HG03039 (cell line): ENCODE measurements at regions not wholly inside any gene's neighbourhood (a gene's known extent, or its start where the extent isn't known, plus 50 kb on each side); places are given as distances from the start of the nearest gene placed in this dataset.

Experiments used
- ATAC-seq: cut with Tn5 transposase; IDR thresholded peaks from one replicate; pipeline ENCODE4 v1.9.1; 2021; ENCODE audit warnings: mild to moderate bottlenecking, moderate library complexity; ENCODE audit not compliant: unreplicated experiment

- ATAC-seq: no peak
Observed at GRCh38 chr4:138301536-138301935, 59.4 kb upstream of the SLC7A11 start.

DNA sequence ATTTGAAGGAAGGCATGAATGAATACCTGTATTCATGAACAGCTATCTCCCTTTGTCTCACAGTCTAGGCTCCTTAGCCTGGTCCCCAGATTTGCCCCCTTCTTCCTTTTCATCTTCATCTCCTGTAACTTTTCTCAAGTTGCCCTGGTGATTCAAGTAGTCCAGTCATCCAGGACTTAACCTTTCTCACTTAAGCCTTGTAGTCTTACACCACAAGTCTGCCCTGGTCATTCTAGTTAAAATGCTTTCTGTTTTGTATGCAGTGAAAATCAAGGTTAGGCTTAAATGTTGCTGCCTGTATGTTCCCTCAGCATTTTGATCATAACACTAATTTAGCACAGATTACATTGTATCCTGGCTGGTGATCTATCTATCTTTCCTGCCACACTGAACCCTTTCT, 58.5 kb upstream of the SLC7A11 start:
- no peak for ATAC-seq

DNA sequence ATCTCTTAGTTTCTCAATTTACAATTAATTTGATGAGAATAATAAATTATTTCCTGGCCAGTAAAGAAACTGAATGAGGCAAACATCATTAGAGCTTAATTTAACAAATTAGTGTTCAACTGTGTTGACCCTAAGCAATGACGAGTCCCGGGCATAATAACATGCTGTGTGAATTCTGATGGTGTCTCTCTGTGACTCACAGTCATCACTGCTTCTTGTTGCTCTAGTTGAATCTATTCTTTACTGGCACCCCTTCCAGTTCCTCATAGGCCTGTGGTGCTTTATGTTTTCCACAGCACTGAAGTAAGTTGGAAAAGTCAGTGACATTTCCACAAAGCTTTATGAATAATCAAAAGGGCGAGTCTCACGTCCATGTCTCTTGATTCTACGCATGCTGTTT, 57.7 kb upstream of the SLC7A11 start:
- ATAC-seq: no peak

DNA sequence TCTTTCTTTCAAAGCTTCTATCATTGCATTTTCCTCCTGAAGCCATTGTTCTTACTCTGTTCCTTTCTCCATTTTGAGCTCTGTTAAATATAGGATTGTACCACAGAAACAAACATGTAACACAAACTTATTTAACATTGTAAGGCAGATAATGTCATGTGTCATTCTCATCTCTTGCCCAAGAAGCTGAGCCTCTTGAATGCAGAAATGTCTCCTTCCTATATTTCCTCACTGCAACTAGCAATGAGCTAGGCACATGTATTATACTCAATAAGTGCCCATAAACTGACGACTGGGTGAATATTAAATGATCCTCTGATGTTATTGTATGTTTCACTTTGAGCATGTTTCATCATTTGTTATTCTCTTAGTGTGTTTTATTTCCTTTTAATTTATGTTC, 56.7 kb upstream of the SLC7A11 start:
- ATAC-seq: no peak

DNA sequence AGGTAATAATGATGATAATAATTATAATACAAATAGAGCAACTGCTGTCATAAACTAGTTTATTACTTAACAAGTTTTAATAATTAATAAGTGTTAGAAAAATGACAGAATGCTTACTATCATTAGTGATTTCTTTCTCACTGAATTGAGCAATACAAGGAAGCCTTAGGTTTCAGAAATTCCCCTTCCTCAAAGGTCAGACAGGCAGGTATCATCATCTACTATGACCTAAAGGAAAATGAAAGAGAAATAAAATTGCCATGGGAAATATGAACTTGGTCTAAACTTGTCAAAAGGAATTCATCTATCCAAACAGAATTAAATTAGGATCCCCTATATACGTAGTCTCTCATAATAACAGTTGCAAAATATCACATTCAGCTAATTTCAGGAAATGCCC, 56.3 kb upstream of the SLC7A11 start:
- no peak for ATAC-seq

GRCh38 chr4:138297743-138298405, 55.7 kb upstream of the SLC7A11 start:
- peak; percentile 93 for ATAC-seq

GRCh38 chr4:138292321-138292720, 50.2 kb upstream of the SLC7A11 start:
- ATAC-seq: no peak
